ENCODE measurements at regions not wholly inside any gene's neighbourhood (a gene's known extent, or its start where the extent isn't known, plus 50 kb on each side); places are given as distances from the start of the nearest gene placed in this dataset.

- TF ChIP-seq FOXA1 (IDR thresholded peaks at IDR 0.05) (no peak), CTCF (IDR thresholded peaks at IDR 0.05; ENCODE audit: low read depth, low read length, missing input control) (no peak), REST (IDR thresholded peaks at IDR 0.05) (no peak), YY1 (IDR thresholded peaks at IDR 0.05) (no peak), HNF4G (IDR thresholded peaks at IDR 0.05) (no peak), JUND (IDR thresholded peaks at IDR 0.05) (no peak), RXRA (IDR thresholded peaks at IDR 0.05) (no peak), EGR1 (IDR thresholded peaks at IDR 0.05; ENCODE audit: low read depth in 2 of 2) (no peak), MAX (IDR thresholded peaks at IDR 0.05) (no peak), TAF1 (conservative IDR thresholded peaks at IDR 0.05) (no peak), ATF3 (IDR thresholded peaks at IDR 0.05) (no peak), HNF4A (conservative IDR thresholded peaks at IDR 0.05) (no peak), NR2F2 (IDR thresholded peaks at IDR 0.05) (no peak), GABPA (IDR thresholded peaks at IDR 0.05 in 1 of 2, conservative IDR thresholded peaks at IDR 0.05 in 1 of 2) (no peak)
Observed at GRCh38 chr3:70885636-70886035, 573.2 kb upstream of the MDFIC2 start.

All from liver (tissue), 3 donors.